Left ventricle myocardium inferior (tissue), 1 donor: ENCODE measurements at regions not wholly inside any gene's neighbourhood (a gene's known extent, or its start where the extent isn't known, plus 50 kb on each side); places are given as distances from the start of the nearest gene placed in this dataset.

ENCODE experiments used
- DNase-seq: peaks from one replicate; pipeline ENCODE4 v3.0.0-alpha.2; 2020
- H3K27ac ChIP-seq: fragments of 200-600 bp; replicated peaks from 2 replicates; pipeline ENCODE4 v1.8.0; 2021
- H3K27me3 ChIP-seq: fragments of 200-600 bp; 2 replicates; pipeline ENCODE4 v1.8.0; 2021; ENCODE audit warnings: low read depth
- H3K36me3 ChIP-seq: fragments of 200-600 bp; 2 replicates; pipeline ENCODE4 v1.8.0; 2021
- H3K4me1 ChIP-seq: fragments of 200-600 bp; 2 replicates; pipeline ENCODE4 v1.8.0; 2021
- H3K4me3 ChIP-seq: fragments of 200-600 bp; 2 replicates; pipeline ENCODE4 v1.8.0; 2021; ENCODE audit warnings: mild to moderate bottlenecking, moderate library complexity
- H3K9me3 ChIP-seq: fragments of 200-600 bp; replicated peaks from 2 replicates; pipeline ENCODE4 v1.8.0; 2021
- intact Hi-C: fragments of 100-400 bp; cut with micrococcal nuclease; formaldehyde crosslinking; loops from one replicate; pipeline ENCODE4 v1.11.0; 2022
- TF ChIP-seq, protein P1 (sequence below): fragments of 200-600 bp; IDR thresholded peaks from 2 replicates; pipeline ENCODE4 v1.8.0; 2021; ENCODE audit warnings: antibody characterized with exemption, mild to moderate bottlenecking, borderline replicate concordance
- donor health status: DM: no; HTN: yes; CAD: no; lungs with severe emphysema.

DNA sequence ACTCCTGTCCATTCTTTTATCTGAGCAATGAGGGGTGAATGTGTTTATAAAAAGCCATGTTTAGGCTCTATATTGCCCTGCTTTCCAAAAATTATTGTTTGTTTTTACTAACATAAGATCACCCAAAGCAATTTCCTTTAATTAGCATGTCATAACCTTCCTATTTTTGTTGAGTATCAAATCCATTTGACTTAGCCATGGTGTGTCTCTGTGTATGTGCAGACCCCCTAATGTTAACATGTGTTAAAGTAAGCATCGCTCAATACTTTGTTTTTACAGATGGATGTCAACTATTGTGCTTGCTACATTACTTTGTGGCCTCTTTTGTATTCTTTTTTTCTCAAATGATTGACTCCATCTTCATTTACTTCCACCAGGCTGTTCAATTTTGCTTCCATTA, 585.4 kb downstream of the USP25 start:
- H3K27me3 ChIP-seq, result no peaks in the 10 kb centered on the region
- H3K27ac ChIP-seq, result no peak overlapping the region
- DNase-seq, result no peak
- no peaks in the 10 kb centered on the region for H3K36me3 ChIP-seq
- no peaks in the 10 kb centered on the region for H3K9me3 ChIP-seq
- intact Hi-C loops, result no loop called here
- TF ChIP-seq, protein P1, sequence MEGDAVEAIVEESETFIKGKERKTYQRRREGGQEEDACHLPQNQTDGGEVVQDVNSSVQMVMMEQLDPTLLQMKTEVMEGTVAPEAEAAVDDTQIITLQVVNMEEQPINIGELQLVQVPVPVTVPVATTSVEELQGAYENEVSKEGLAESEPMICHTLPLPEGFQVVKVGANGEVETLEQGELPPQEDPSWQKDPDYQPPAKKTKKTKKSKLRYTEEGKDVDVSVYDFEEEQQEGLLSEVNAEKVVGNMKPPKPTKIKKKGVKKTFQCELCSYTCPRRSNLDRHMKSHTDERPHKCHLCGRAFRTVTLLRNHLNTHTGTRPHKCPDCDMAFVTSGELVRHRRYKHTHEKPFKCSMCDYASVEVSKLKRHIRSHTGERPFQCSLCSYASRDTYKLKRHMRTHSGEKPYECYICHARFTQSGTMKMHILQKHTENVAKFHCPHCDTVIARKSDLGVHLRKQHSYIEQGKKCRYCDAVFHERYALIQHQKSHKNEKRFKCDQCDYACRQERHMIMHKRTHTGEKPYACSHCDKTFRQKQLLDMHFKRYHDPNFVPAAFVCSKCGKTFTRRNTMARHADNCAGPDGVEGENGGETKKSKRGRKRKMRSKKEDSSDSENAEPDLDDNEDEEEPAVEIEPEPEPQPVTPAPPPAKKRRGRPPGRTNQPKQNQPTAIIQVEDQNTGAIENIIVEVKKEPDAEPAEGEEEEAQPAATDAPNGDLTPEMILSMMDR, result no peak
- no peaks in the 10 kb centered on the region for H3K4me1 ChIP-seq
- no peak overlapping the region for H3K4me3 ChIP-seq

DNA sequence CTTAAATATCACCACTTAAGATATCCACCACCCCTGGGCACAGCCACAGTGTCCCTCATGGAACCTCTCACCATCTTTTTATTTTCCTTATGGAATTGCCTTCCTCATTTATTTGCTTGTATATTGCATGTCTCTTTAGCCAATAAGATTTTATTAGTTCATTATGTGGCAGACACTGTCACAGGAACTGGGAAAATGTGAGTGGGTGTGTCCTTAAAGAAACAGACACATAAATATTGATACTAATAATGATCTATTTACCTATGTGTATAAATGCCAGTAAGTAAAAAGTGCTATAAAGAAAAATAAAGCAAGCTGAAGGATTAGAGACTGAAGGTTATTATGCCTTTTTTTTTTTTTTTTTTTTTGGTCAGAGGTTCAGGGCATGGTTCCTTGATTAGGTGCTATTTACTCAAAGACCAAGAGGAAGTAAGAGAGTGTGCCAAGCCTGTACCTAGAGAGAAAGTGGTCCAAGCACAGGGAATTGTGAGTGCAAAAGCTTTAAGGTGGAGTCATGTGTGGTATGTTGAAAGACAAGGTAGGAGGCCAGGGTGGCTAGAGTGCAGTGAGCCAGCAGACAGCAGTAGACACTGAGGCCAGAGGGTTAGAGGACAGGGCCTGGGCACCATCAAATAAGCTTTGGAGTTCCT, 589.0 kb downstream of the USP25 start:
- intact Hi-C loops, result no loop called here
- no peak overlapping the region for H3K27ac ChIP-seq
- no peaks in the 10 kb centered on the region for H3K9me3 ChIP-seq

DNA sequence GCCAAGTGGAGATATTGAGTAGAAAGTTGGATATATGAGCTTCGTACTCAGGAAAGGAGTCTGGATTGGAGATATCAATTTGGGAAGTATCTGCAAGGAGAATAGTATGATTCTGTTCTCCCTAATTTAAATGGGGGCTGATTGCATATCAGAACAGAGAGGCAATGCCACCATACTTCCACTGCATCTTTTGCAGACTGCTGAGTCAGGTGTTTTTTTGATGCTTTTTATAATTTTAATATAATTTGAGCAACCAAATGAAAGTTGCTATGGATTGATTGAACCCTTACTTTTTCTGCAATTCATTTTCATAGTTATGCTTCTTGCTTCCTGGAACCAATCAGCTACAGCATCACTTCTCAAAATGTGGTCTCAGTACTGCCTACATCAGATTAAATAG, 590.3 kb downstream of the USP25 start:
- no peaks in the 10 kb centered on the region for H3K27me3 ChIP-seq
- no peaks in the 10 kb centered on the region for H3K36me3 ChIP-seq
- TF ChIP-seq, protein P1, result no peak
- DNase-seq, result no peak
- no peaks in the 10 kb centered on the region for H3K9me3 ChIP-seq
- intact Hi-C loops, result loop anchor here (10.0 kb wide), 1 partner anchor 125 kb away; no protein-coding TSS in a partner anchor
- H3K4me1 ChIP-seq, result peaks cover 5% of the 10 kb centered on the region
- H3K4me3 ChIP-seq, result no peak overlapping the region
- H3K27ac ChIP-seq, result no peak overlapping the region

More for the DNA sequence above, 589.0 kb downstream of the USP25 start:
- DNase-seq, result no peak
- TF ChIP-seq, protein P1, result no peak
- Histone ChIP-seq H3K27me3 (no peaks in the 10 kb centered on the region), H3K36me3 (no peaks in the 10 kb centered on the region), H3K4me3 (no peak overlapping the region), H3K4me1 (peaks cover 5% of the 10 kb centered on the region)

DNA sequence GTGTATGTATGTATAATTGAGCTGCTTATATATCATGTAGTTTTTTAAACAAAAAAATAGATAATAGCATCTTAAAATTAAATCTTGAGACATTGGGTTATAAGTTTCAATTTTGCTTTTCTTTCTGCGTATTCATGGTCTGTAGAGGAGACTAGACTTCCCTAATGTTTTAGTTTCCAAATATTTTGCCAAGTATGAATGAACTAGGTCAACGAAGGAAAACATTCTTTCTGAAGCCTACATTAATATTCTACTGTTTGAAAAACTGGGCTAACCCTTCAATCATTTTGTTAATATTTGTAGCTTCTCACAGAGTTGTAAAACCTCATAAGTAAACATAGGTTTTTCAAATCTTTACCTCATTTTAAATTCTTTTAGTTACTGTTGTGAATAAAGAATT, 592.7 kb downstream of the USP25 start:
- TF ChIP-seq, protein P1, result no peak

DNA sequence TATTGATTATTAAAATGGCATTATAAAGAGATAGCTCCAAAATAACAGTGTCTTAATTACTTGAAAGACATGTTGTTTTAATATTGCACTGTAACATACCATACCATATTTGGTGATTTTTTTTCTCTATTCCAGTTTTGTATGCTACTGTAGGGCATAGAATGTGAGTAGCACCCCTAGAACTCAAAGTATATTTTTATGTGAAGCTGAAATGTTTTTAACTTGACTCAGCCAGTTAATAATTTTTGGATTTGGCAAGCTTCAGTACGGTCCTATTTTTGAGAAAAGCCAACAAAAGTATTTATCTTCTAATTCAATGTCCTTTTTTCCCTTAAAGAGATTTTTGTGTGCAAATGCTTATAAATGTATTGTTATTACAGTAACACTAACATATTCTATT, 593.8 kb downstream of the USP25 start:
- H3K4me1 ChIP-seq, result peaks cover 5% of the 10 kb centered on the region

More for the DNA sequence above, 592.7 kb downstream of the USP25 start:
- Histone ChIP-seq H3K4me3 (peak overlapping the region; percentile 13), H3K4me1 (peaks cover 5% of the 10 kb centered on the region), H3K27ac (peak overlapping the region; percentile 4), H3K9me3 (no peaks in the 10 kb centered on the region), H3K27me3 (no peaks in the 10 kb centered on the region), H3K36me3 (no peaks in the 10 kb centered on the region)
- intact Hi-C loops, result loop anchor here (10.0 kb wide), 1 partner anchor 128 kb away; no protein-coding TSS in a partner anchor
- no peak for DNase-seq

More for the DNA sequence above, 593.8 kb downstream of the USP25 start:
- Histone ChIP-seq H3K4me3 (no peak overlapping the region), H3K36me3 (no peaks in the 10 kb centered on the region), H3K27me3 (no peaks in the 10 kb centered on the region), H3K27ac (no peak overlapping the region), H3K9me3 (no peaks in the 10 kb centered on the region)
- no peak for DNase-seq
- intact Hi-C loops, result loop anchor here (10.0 kb wide), 1 partner anchor 129 kb away; no protein-coding TSS in a partner anchor
- TF ChIP-seq, protein P1, result no peak
